CD4-positive, alpha-beta T cell (primary cell): ENCODE measurements at regions not wholly inside any gene's neighbourhood (a gene's known extent, or its start where the extent isn't known, plus 50 kb on each side); places are given as distances from the start of the nearest gene placed in this dataset.

ENCODE experiments used
- ATAC-seq: fragments of 200-7000 bp; cut with Tn5 transposase; one replicate; pipeline ENCODE4 v1.10.0; 2022; ENCODE audit warnings: mild to moderate bottlenecking; ENCODE audit not compliant: poor library complexity
- CTCF ChIA-PET: fragments of 350-600 bp; sonication (Branson Sonifier 250); formaldehyde crosslinking; loops from one replicate; lab custom pipeline; 2021; ENCODE audit warnings: antibody characterized with exemption, inconsistent platforms; lab: Charles Lee
- POLR2A ChIA-PET: fragments of 350-600 bp; sonication (Branson Sonifier 250); formaldehyde crosslinking; loops from one replicate; lab custom pipeline; 2021; ENCODE audit warnings: antibody characterized with exemption, inconsistent platforms; lab: Charles Lee
- DNase-seq, 14 experiments: peaks; one replicate each; pipeline ENCODE4 v3.0.0-alpha.2; 2013 to 2020; ENCODE audit warnings: mixed read lengths in 2 of 14
- H3K27ac ChIP-seq, 2 donors: one replicate each; pipeline versions ENCODE4 v1.5.1 to v1.7.0; 2013; ENCODE audit warnings: low read length in 2 of 2, low read depth in 1 of 2, mild to moderate bottlenecking in 1 of 2
- H3K27me3 ChIP-seq, 2 experiments: 1 replicate in 1 of 2; 2 replicates in 1 of 2; pipeline versions ENCODE4 v1.6.1 to v1.7.0; 2013; ENCODE audit warnings: low read length in 2 of 2, control low read depth in 1 of 2, mild to moderate bottlenecking in 1 of 2, moderate library complexity in 1 of 2; ENCODE audit not compliant: insufficient read depth in 2 of 2, control insufficient read depth in 1 of 2
- H3K36me3 ChIP-seq: one replicate; pipeline ENCODE4 v1.6.1; 2013; ENCODE audit warnings: low read length, control low read depth; ENCODE audit not compliant: insufficient read depth
- H3K4me1 ChIP-seq: one replicate; pipeline ENCODE4 v1.6.1; 2013; ENCODE audit warnings: low read length, control low read depth; ENCODE audit not compliant: insufficient read depth
- H3K4me3 ChIP-seq: one replicate; pipeline ENCODE4 v1.5.1; 2013; ENCODE audit warnings: mild to moderate bottlenecking, low read length, moderate library complexity
- H3K9me3 ChIP-seq, 2 experiments: 1 replicate in 1 of 2; 2 replicates in 1 of 2; pipeline versions ENCODE4 v1.6.1 to v1.7.0; 2013; ENCODE audit warnings: low read length in 2 of 2, mild to moderate bottlenecking in 2 of 2, control low read depth in 1 of 2, moderate library complexity in 1 of 2; ENCODE audit not compliant: control insufficient read depth in 1 of 2, insufficient read depth in 1 of 2
- H3K27ac Mint-ChIP-seq: one replicate; pipeline ENCODE4 v1.8.0; 2020; ENCODE audit warnings: mixed read lengths
- H3K27me3 Mint-ChIP-seq: one replicate; pipeline ENCODE4 v1.8.0; 2021; ENCODE audit warnings: mixed read lengths
- H3K36me3 Mint-ChIP-seq: one replicate; pipeline ENCODE4 v1.8.0; 2021; ENCODE audit warnings: low read depth, mixed read lengths
- H3K4me1 Mint-ChIP-seq: one replicate; pipeline ENCODE4 v1.8.0; 2021; ENCODE audit warnings: low read depth, mixed read lengths
- H3K4me3 Mint-ChIP-seq: one replicate; pipeline ENCODE4 v1.8.0; 2020; ENCODE audit warnings: mild to moderate bottlenecking, mixed read lengths
- H3K9me3 Mint-ChIP-seq: one replicate; pipeline ENCODE4 v1.8.0; 2020; ENCODE audit warnings: mixed read lengths
- intact Hi-C, 2 experiments: fragments of 100-400 bp; cut with DNase I in 1 of 2; cut with micrococcal nuclease in 1 of 2; formaldehyde crosslinking; loops; one replicate each; pipeline versions ENCODE4 v1.15.1 to v1.9.0; 2023 to 2025; cut with DNase I, micrococcal nuclease
- TF ChIP-seq, protein P1 (sequence below): fragments of 200-600 bp; IDR thresholded peaks from one replicate; pipeline ENCODE4 v1.8.0; 2022; ENCODE audit warnings: antibody characterized with exemption, mild to moderate bottlenecking

DNA sequence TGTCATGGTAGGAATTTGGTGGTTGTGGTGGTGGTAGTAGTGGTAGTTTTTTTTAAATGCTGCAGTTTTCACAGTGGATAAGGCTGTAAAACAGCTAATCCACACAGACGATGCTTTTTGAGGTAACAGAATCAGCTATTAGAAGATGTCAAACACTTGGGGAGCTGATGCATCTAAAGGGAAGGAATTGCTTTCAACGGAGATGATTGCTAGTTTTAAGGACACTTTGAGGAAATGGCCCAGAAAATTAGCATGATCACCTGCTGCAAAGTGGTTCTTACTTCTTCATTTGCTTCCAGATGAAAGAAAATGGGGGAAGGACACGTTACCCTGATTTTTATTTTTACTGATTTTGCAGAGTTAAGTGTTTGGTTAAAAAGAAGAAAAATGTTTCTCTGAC, 178.2 kb upstream of the ATP10B start:
- Histone ChIP-seq H3K27me3 (no peaks in the 10 kb centered on the region), H3K9me3 (no peaks in the 10 kb centered on the region), H3K4me1 (no peaks in the 10 kb centered on the region), H3K27ac (no peak overlapping the region), H3K36me3 (no peaks in the 10 kb centered on the region), H3K4me3 (no peak overlapping the region)
- H3K27me3 Mint-ChIP-seq = peaks cover 8% of the 10 kb centered on the region
- no peak for DNase-seq
- H3K36me3 Mint-ChIP-seq = no peaks in the 10 kb centered on the region
- no peak overlapping the region for H3K27ac Mint-ChIP-seq
- intact Hi-C loops = loop anchor here in 1 of 2 experiments (5.0 kb wide), 1 partner anchor 312 kb away; no protein-coding TSS in a partner anchor
- ChIA-PET POLR2A (no interaction called here), CTCF (no interaction called here)
- no peak overlapping the region for H3K4me3 Mint-ChIP-seq
- no peaks in the 10 kb centered on the region for H3K9me3 Mint-ChIP-seq
- no peak for ATAC-seq
- no peaks in the 10 kb centered on the region for H3K4me1 Mint-ChIP-seq
- TF ChIP-seq, protein P1, sequence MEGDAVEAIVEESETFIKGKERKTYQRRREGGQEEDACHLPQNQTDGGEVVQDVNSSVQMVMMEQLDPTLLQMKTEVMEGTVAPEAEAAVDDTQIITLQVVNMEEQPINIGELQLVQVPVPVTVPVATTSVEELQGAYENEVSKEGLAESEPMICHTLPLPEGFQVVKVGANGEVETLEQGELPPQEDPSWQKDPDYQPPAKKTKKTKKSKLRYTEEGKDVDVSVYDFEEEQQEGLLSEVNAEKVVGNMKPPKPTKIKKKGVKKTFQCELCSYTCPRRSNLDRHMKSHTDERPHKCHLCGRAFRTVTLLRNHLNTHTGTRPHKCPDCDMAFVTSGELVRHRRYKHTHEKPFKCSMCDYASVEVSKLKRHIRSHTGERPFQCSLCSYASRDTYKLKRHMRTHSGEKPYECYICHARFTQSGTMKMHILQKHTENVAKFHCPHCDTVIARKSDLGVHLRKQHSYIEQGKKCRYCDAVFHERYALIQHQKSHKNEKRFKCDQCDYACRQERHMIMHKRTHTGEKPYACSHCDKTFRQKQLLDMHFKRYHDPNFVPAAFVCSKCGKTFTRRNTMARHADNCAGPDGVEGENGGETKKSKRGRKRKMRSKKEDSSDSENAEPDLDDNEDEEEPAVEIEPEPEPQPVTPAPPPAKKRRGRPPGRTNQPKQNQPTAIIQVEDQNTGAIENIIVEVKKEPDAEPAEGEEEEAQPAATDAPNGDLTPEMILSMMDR = no peak

DNA sequence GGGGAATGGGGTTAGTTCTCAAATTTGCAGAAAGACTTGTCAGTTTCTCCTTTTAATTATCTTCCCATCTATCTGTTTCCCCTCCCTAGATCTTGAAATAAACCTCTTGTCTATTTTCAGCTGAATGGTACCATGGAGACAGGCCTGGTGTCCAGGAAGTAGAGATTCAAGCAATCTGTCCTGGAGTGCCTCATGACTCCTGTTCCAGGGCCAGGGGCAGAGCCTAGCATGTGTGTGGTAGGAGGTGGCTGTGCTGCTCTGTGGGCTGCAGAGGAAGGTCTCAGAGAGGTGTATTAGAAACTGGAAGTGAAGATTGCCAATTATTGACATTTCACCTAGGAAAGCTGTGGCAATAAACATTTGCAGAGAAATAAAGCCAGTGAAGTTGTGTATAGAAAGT, 175.8 kb upstream of the ATP10B start:
- Histone ChIP-seq H3K27me3 (no peaks in the 10 kb centered on the region), H3K4me1 (no peaks in the 10 kb centered on the region), H3K27ac (no peak overlapping the region), H3K4me3 (no peak overlapping the region), H3K9me3 (no peaks in the 10 kb centered on the region), H3K36me3 (no peaks in the 10 kb centered on the region)
- ChIA-PET POLR2A (no interaction called here), CTCF (no interaction called here)
- TF ChIP-seq, protein P1 = no peak
- intact Hi-C loops = no loop called here
- H3K27ac Mint-ChIP-seq = no peak overlapping the region
- no peaks in the 10 kb centered on the region for H3K4me1 Mint-ChIP-seq
- DNase-seq (no peak), ATAC-seq (no peak)
- no peaks in the 10 kb centered on the region for H3K9me3 Mint-ChIP-seq
- peaks cover 5% of the 10 kb centered on the region for H3K27me3 Mint-ChIP-seq
- H3K36me3 Mint-ChIP-seq = no peaks in the 10 kb centered on the region
- H3K4me3 Mint-ChIP-seq = no peak overlapping the region

- ATAC-seq (no peak), DNase-seq (no peak)
- no peak overlapping the region for H3K4me3 Mint-ChIP-seq
- intact Hi-C loops = no loop called here
- peaks cover 15% of the 10 kb centered on the region for H3K27me3 Mint-ChIP-seq
- H3K4me1 ChIP-seq = no peaks in the 10 kb centered on the region
- TF ChIP-seq, protein P1 = no peak
- H3K36me3 ChIP-seq = no peaks in the 10 kb centered on the region
- no peaks in the 10 kb centered on the region for H3K27me3 ChIP-seq
- ChIA-PET POLR2A (no interaction called here), CTCF (no interaction called here)
- no peaks in the 10 kb centered on the region for H3K9me3 ChIP-seq
- no peak overlapping the region for H3K4me3 ChIP-seq
- H3K27ac ChIP-seq = no peak overlapping the region
- no peaks in the 10 kb centered on the region for H3K36me3 Mint-ChIP-seq
- H3K4me1 Mint-ChIP-seq = no peaks in the 10 kb centered on the region
- H3K9me3 Mint-ChIP-seq = peaks cover 3% of the 10 kb centered on the region
- H3K27ac Mint-ChIP-seq = no peak overlapping the region
Measured at GRCh38 chr5:161023551-161023950, 171.5 kb upstream of the ATP10B start.
